ENCODE measurements at regions not wholly inside any gene's neighbourhood (a gene's known extent, or its start where the extent isn't known, plus 50 kb on each side); places are given as distances from the start of the nearest gene placed in this dataset.
"Not testable (repeated sequence)": the region's sequence is repeated elsewhere in the genome, so short reads cannot be mapped to it uniquely, and the experiment has no call there.

- DNase-seq (ENCODE audit: low spot score), result peak; percentile 92
Observed at GRCh38 chr17:77086433-77087010, 54.2 kb upstream of the SEC14L1 start.

GRCh38 chr17:77087650-77088454 lies 52.9 kb upstream of the SEC14L1 start:
- no peak for DNase-seq (ENCODE audit: low spot score)

GRCh38 chr17:77088455-77089123 lies 52.2 kb upstream of the SEC14L1 start:
- DNase-seq (ENCODE audit: low spot score), result peak; percentile 96

GRCh38 chr17:77089124-77089490 lies 51.7 kb upstream of the SEC14L1 start:
- peak; percentile 55 for DNase-seq (ENCODE audit: low spot score)

- DNase-seq (ENCODE audit: low spot score), result not testable (repeated sequence)
Observed at GRCh38 chr17:77089949-77090348, 50.8 kb upstream of the SEC14L1 start.

- DNase-seq (ENCODE audit: low spot score), result no peak
Observed at GRCh38 chr17:77090476-77090875, 50.3 kb upstream of the SEC14L1 start.
